ENCODE measurements at regions not wholly inside any gene's neighbourhood (a gene's known extent, or its start where the extent isn't known, plus 50 kb on each side); places are given as distances from the start of the nearest gene placed in this dataset.
"Not testable (repeated sequence)": the region's sequence is repeated elsewhere in the genome, so short reads cannot be mapped to it uniquely, and the experiment has no call there.

- H3K56ac ChIP-seq (replicated peaks; ENCODE audit: insufficient read length, low read depth, low read length); H3K79me2 ChIP-seq (ENCODE audit: control insufficient read depth in 1 of 2, insufficient read depth in 2 of 2, low read length in 2 of 2); FAIRE-seq; H3K4me1 ChIP-seq (replicated peaks in 1 of 4; ENCODE audit: control insufficient read depth in 3 of 4, insufficient read depth in 4 of 4, low read length in 3 of 4); H2BK20ac ChIP-seq (ENCODE audit: low read length); H3K27me3 ChIP-seq (replicated peaks in 1 of 4; ENCODE audit: control insufficient read depth in 3 of 4, extremely low read depth in 1 of 4, insufficient read depth in 3 of 4, low read length in 3 of 4); POLR2A ChIA-PET (ENCODE audit: partially characterized antibody); H2BK15ac ChIP-seq (ENCODE audit: low read length); H4K91ac ChIP-seq (replicated peaks; ENCODE audit: insufficient read length, low read length); H2BK5ac ChIP-seq (ENCODE audit: low read depth, low read length); H3K27ac ChIP-seq (ENCODE audit: low read depth, low read length); H3K18ac ChIP-seq (ENCODE audit: extremely low read depth, low read length); H2AK5ac ChIP-seq (ENCODE audit: low read depth, low read length); H3K4me3 ChIP-seq (ENCODE audit: extremely low read depth in 1 of 4, insufficient read depth in 2 of 4, low read depth in 3 of 4, low read length in 4 of 4); H4K20me1 ChIP-seq (replicated peaks in 1 of 2; ENCODE audit: control insufficient read depth in 1 of 2, insufficient read depth in 2 of 2, low read length in 2 of 2); H3K9ac ChIP-seq (replicated peaks in 1 of 4; ENCODE audit: extremely low read depth in 1 of 4, low read depth in 3 of 4, low read length in 3 of 4); H3K23me2 ChIP-seq (ENCODE audit: low read depth, low read length); H3K36me3 ChIP-seq (ENCODE audit: control insufficient read depth in 2 of 4, insufficient read depth in 4 of 4, low read length in 3 of 4); H3K23ac ChIP-seq (ENCODE audit: insufficient read length); DNase-seq (ENCODE audit: low read depth in 1 of 2, low spot score in 2 of 2); H2AFZ ChIP-seq (ENCODE audit: low read length); H3K9me3 ChIP-seq (ENCODE audit: insufficient read depth in 2 of 2, low read depth in 1 of 2, low read length in 1 of 2); H3K4me2 ChIP-seq (ENCODE audit: insufficient read depth in 1 of 2, low read depth in 2 of 2, low read length in 2 of 2); H4K8ac ChIP-seq (ENCODE audit: extremely low read depth, insufficient read depth, low read length); H3K14ac ChIP-seq (ENCODE audit: insufficient read length); H3K79me1 ChIP-seq (ENCODE audit: low read depth, low read length); H2BK120ac ChIP-seq (replicated peaks; ENCODE audit: low read depth, low read length); H3K4ac ChIP-seq (replicated peaks; ENCODE audit: insufficient read length, low read depth, low read length); H2BK12ac ChIP-seq (ENCODE audit: low read depth, low read length); CTCF ChIA-PET (ENCODE audit: partially characterized antibody); H4K5ac ChIP-seq (ENCODE audit: insufficient read length, low read depth, low read length): not testable (repeated sequence)
- WGBS, 2 experiments (ENCODE audit: extremely low coverage in 1 of 2, insufficient coverage in 1 of 2, insufficient read length in 1 of 2, insufficient replicate concordance in 2 of 2, low coverage in 1 of 2, low lambda C conversion rate in 2 of 2, missing lambda C conversion rate in 1 of 2), result 93% methylated on average over 4 of the region's 4 CpGs; no CpG with 5 or more reads in 1 of the 2 experiments
These were observed 414.4 kb upstream of the CDH20 start for GRCh38 chr18:60918862-60919261.

Data from H1 (cell line).